ENCODE measurements at regions not wholly inside any gene's neighbourhood (a gene's known extent, or its start where the extent isn't known, plus 50 kb on each side); places are given as distances from the start of the nearest gene placed in this dataset.

DNA sequence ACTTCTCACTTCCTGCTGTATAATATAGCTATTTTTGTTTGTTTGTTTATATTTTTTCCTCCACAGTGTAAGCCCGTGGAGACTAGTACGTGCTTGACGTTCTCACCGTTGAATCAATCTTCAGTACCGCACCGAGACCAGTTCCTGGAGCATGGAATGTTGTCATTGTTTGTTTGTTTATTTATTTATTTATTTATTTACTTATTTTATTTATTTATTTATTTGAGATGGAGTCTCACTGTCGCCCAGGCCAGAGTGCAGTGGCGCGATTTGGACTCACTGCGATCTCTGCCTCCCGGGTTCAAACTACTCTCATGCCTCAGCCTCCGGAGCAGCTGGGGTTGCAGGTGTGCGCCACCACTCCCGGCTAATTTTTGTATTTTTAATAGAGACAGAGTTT is 506.6 kb upstream of the TMEM132C start:
- H3K36me3 ChIP-seq (ENCODE audit: low read depth) = no peaks in the 10 kb centered on the region
- DNase-seq (ENCODE audit: low spot score) (no peak), ATAC-seq (ENCODE audit: low read depth) (no peak)
- TF ChIP-seq, protein P1, sequence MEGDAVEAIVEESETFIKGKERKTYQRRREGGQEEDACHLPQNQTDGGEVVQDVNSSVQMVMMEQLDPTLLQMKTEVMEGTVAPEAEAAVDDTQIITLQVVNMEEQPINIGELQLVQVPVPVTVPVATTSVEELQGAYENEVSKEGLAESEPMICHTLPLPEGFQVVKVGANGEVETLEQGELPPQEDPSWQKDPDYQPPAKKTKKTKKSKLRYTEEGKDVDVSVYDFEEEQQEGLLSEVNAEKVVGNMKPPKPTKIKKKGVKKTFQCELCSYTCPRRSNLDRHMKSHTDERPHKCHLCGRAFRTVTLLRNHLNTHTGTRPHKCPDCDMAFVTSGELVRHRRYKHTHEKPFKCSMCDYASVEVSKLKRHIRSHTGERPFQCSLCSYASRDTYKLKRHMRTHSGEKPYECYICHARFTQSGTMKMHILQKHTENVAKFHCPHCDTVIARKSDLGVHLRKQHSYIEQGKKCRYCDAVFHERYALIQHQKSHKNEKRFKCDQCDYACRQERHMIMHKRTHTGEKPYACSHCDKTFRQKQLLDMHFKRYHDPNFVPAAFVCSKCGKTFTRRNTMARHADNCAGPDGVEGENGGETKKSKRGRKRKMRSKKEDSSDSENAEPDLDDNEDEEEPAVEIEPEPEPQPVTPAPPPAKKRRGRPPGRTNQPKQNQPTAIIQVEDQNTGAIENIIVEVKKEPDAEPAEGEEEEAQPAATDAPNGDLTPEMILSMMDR (IDR thresholded peaks at IDR 0.05; ENCODE audit: poor library complexity, severe bottlenecking) = no peak
- no peaks in the 10 kb centered on the region for H3K9me3 ChIP-seq (ENCODE audit: severe bottlenecking)
- H3K27ac ChIP-seq (ENCODE audit: poor library complexity, severe bottlenecking) = no peak overlapping the region
- H3K4me3 ChIP-seq (ENCODE audit: severe bottlenecking) = no peak overlapping the region
- no peaks in the 10 kb centered on the region for H3K27me3 ChIP-seq (ENCODE audit: insufficient read depth, poor library complexity, severe bottlenecking)
- H3K4me1 ChIP-seq (ENCODE audit: insufficient read depth, poor library complexity, severe bottlenecking) = no peaks in the 10 kb centered on the region

DNA sequence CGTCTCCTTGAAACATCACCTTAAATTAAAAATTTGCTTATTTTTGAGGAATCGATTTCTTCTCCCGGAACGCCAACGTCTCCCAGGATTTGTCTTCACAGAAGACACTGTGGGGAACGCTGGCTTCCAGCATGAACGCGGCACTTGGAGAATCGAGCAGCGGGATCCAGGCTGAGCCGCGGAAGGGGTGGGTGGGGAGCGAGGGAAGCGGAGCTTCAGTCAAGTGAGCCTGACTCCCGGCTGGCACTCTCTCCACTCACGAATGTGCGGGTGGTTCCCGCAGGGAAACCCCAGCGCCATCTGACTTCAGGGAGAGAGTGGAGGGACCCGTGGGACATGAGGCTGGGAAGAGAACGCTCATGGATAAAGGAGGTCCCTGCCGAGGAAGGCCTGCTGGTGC is 506.0 kb upstream of the TMEM132C start:
- Histone ChIP-seq H3K27me3 (ENCODE audit: insufficient read depth, poor library complexity, severe bottlenecking) (no peaks in the 10 kb centered on the region), H3K4me3 (ENCODE audit: severe bottlenecking) (no peak overlapping the region), H3K4me1 (ENCODE audit: insufficient read depth, poor library complexity, severe bottlenecking) (no peaks in the 10 kb centered on the region), H3K9me3 (ENCODE audit: severe bottlenecking) (no peaks in the 10 kb centered on the region), H3K36me3 (ENCODE audit: low read depth) (no peaks in the 10 kb centered on the region), H3K27ac (ENCODE audit: poor library complexity, severe bottlenecking) (no peak overlapping the region)
- no peak for DNase-seq (ENCODE audit: low spot score)
- no peak for ATAC-seq (ENCODE audit: low read depth)
- TF ChIP-seq, protein P1 (IDR thresholded peaks at IDR 0.05; ENCODE audit: poor library complexity, severe bottlenecking) = no peak

GRCh38 chr12:127761880-127762279 is 505.1 kb upstream of the TMEM132C start:
- Histone ChIP-seq H3K9me3 (ENCODE audit: severe bottlenecking) (no peaks in the 10 kb centered on the region), H3K4me1 (ENCODE audit: insufficient read depth, poor library complexity, severe bottlenecking) (no peaks in the 10 kb centered on the region), H3K27me3 (ENCODE audit: insufficient read depth, poor library complexity, severe bottlenecking) (no peaks in the 10 kb centered on the region), H3K4me3 (ENCODE audit: severe bottlenecking) (no peak overlapping the region), H3K36me3 (ENCODE audit: low read depth) (no peaks in the 10 kb centered on the region), H3K27ac (ENCODE audit: poor library complexity, severe bottlenecking) (no peak overlapping the region)
- ATAC-seq (ENCODE audit: low read depth) (no peak), DNase-seq (ENCODE audit: low spot score) (no peak)
- TF ChIP-seq, protein P1 (IDR thresholded peaks at IDR 0.05; ENCODE audit: poor library complexity, severe bottlenecking) = no peak

GRCh38 chr12:127767656-127768055 is 499.3 kb upstream of the TMEM132C start:
- Histone ChIP-seq H3K27me3 (ENCODE audit: insufficient read depth, poor library complexity, severe bottlenecking) (no peaks in the 10 kb centered on the region), H3K4me1 (ENCODE audit: insufficient read depth, poor library complexity, severe bottlenecking) (no peaks in the 10 kb centered on the region), H3K36me3 (ENCODE audit: low read depth) (no peaks in the 10 kb centered on the region), H3K9me3 (ENCODE audit: severe bottlenecking) (no peaks in the 10 kb centered on the region), H3K27ac (ENCODE audit: poor library complexity, severe bottlenecking) (no peak overlapping the region), H3K4me3 (ENCODE audit: severe bottlenecking) (no peak overlapping the region)
- ATAC-seq (ENCODE audit: low read depth) (no peak), DNase-seq (ENCODE audit: low spot score) (no peak)
- TF ChIP-seq, protein P1 (IDR thresholded peaks at IDR 0.05; ENCODE audit: poor library complexity, severe bottlenecking) = no peak

DNA sequence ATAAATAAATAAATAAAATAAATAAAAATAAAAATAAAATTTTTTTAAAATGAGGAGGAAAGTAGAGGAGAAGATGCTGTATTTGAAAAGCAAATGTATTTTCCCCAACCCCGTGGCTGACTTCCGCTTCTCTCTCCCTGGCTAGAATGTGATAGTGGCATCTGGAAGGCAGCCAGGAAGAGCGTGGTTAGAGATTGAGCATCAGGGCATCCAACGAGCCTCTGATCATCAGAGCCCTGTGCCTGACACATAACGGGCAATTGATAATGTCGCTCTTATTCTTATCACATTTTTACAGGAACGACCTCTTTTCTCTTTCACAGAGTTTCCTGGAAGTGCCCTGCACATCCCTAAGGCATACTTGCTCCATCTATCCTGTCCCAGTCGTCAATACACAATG is 496.9 kb upstream of the TMEM132C start:
- DNase-seq (ENCODE audit: low spot score) = no peak
- TF ChIP-seq, protein P1 (IDR thresholded peaks at IDR 0.05; ENCODE audit: poor library complexity, severe bottlenecking) = no peak
- H3K27ac ChIP-seq (ENCODE audit: poor library complexity, severe bottlenecking) = no peak overlapping the region
- peaks cover 3% of the 10 kb centered on the region for H3K9me3 ChIP-seq (ENCODE audit: severe bottlenecking)
- ATAC-seq (ENCODE audit: low read depth) = no peak
- H3K27me3 ChIP-seq (ENCODE audit: insufficient read depth, poor library complexity, severe bottlenecking) = no peaks in the 10 kb centered on the region
- H3K4me3 ChIP-seq (ENCODE audit: severe bottlenecking) = no peak overlapping the region
- H3K36me3 ChIP-seq (ENCODE audit: low read depth) = no peaks in the 10 kb centered on the region
- no peaks in the 10 kb centered on the region for H3K4me1 ChIP-seq (ENCODE audit: insufficient read depth, poor library complexity, severe bottlenecking)
